AG04450 (cell line): ENCODE measurements at regions not wholly inside any gene's neighbourhood (a gene's known extent, or its start where the extent isn't known, plus 50 kb on each side); places are given as distances from the start of the nearest gene placed in this dataset.

Experiments used
- CTCF ChIA-PET: fragments of 300-600, 350-600 bp; formaldehyde crosslinking; extraction: SDS; loops from one replicate; lab custom pipeline; 2022; ENCODE audit warnings: antibody characterized with exemption, inconsistent platforms; lab: Charles Lee
- POLR2A ChIA-PET: fragments of 350-600 bp; formaldehyde crosslinking; extraction: SDS; loops from one replicate; lab custom pipeline; 2021; ENCODE audit warnings: antibody characterized with exemption, inconsistent platforms; lab: Yijun Ruan, JAX
- DNase-seq: peaks from one replicate; pipeline ENCODE4 v3.0.0-alpha.2; 2011; ENCODE audit warnings: low read depth, low spot score
- H3K27ac ChIP-seq: one replicate; pipeline ENCODE4 v1.5.1; 2012; ENCODE audit warnings: low read depth, low read length, control low read depth
- H3K27me3 ChIP-seq: one replicate; pipeline ENCODE4 v1.6.0; 2012; ENCODE audit warnings: low read length; ENCODE audit not compliant: control insufficient read depth, insufficient read depth
- H3K4me3 ChIP-seq: 2 replicates; pipeline ENCODE4 v1.5.1; 2011; ENCODE audit warnings: mild to moderate bottlenecking, low read depth, low read length, control low read depth
- H3K9me3 ChIP-seq: 2 replicates; pipeline ENCODE4 v1.5.1; 2012; ENCODE audit warnings: low read length; ENCODE audit not compliant: control insufficient read depth, insufficient read depth
- CTCF ChIP-seq: IDR thresholded peaks from 2 replicates; pipeline ENCODE4 v1.5.1; 2011; ENCODE audit warnings: low read depth, low read length, control low read depth, inconsistent platforms

GRCh38 chr7:18420748-18421147, 74.8 kb upstream of the HDAC9 start:
- no peaks in the 10 kb centered on the region for H3K9me3 ChIP-seq
- no peak for DNase-seq
- H3K27me3 ChIP-seq = no peaks in the 10 kb centered on the region
- H3K4me3 ChIP-seq = no peak overlapping the region
- ChIA-PET CTCF (no interaction called here), POLR2A (no interaction called here)
- no peak for TF ChIP-seq CTCF
- no peak overlapping the region for H3K27ac ChIP-seq

- H3K4me3 ChIP-seq = no peak overlapping the region
- DNase-seq = no peak
- ChIA-PET POLR2A (interaction anchor here (0.7 kb wide), 1 partner anchor 10 kb away, joined by 3 read pairs; no protein-coding TSS in a partner anchor), CTCF (no interaction called here)
- H3K27me3 ChIP-seq = no peaks in the 10 kb centered on the region
- H3K27ac ChIP-seq = no peak overlapping the region
- TF ChIP-seq CTCF = no peak
- H3K9me3 ChIP-seq = no peaks in the 10 kb centered on the region
These were observed 74.1 kb upstream of the HDAC9 start for GRCh38 chr7:18421297-18422002.

- H3K9me3 ChIP-seq = no peaks in the 10 kb centered on the region
- CTCF ChIA-PET = no interaction called here
- H3K4me3 ChIP-seq = no peak overlapping the region
- no peak for TF ChIP-seq CTCF
- H3K27ac ChIP-seq = no peak overlapping the region
- H3K27me3 ChIP-seq = no peaks in the 10 kb centered on the region
- DNase-seq = no peak
- POLR2A ChIA-PET = no interaction called here
These were observed 70.3 kb upstream of the HDAC9 start for GRCh38 chr7:18425227-18425626.

GRCh38 chr7:18425838-18426445, 69.6 kb upstream of the HDAC9 start:
- Histone ChIP-seq H3K27me3 (no peaks in the 10 kb centered on the region), H3K4me3 (no peak overlapping the region), H3K9me3 (no peaks in the 10 kb centered on the region), H3K27ac (no peak overlapping the region)
- POLR2A ChIA-PET = no interaction called here
- CTCF ChIA-PET = interaction anchor here (0.9 to 1.1 kb wide), 2 partner anchors 73 to 240 kb away, joined by 4 to 5 read pairs; no protein-coding TSS in a partner anchor
- no peak for TF ChIP-seq CTCF
- no peak for DNase-seq

- Histone ChIP-seq H3K9me3 (no peaks in the 10 kb centered on the region), H3K27me3 (no peaks in the 10 kb centered on the region), H3K4me3 (no peak overlapping the region), H3K27ac (no peak overlapping the region)
- no peak for TF ChIP-seq CTCF
- CTCF ChIA-PET = interaction anchor here (0.9 to 1.1 kb wide), 2 partner anchors 74 to 240 kb away, joined by 4 to 5 read pairs; no protein-coding TSS in a partner anchor
- DNase-seq = no peak
- POLR2A ChIA-PET = no interaction called here
These were observed 68.9 kb upstream of the HDAC9 start for GRCh38 chr7:18426564-18427226.
